H9 (cell line): ENCODE measurements at regions not wholly inside any gene's neighbourhood (a gene's known extent, or its start where the extent isn't known, plus 50 kb on each side); places are given as distances from the start of the nearest gene placed in this dataset.

ENCODE experiments used
- DNase-seq: peaks from one replicate; pipeline ENCODE4 v3.0.0-alpha.2; 2017
- H2AFZ ChIP-seq: one replicate; pipeline ENCODE4 v1.6.1; 2013; ENCODE audit warnings: mild to moderate bottlenecking, low read length, control low read depth, moderate library complexity
- H2AK5ac ChIP-seq: 2 replicates; pipeline ENCODE4 v1.6.1; 2013; ENCODE audit warnings: low read length, control low read depth, mixed read lengths; ENCODE audit not compliant: insufficient read length
- H2BK120ac ChIP-seq: one replicate; pipeline ENCODE4 v1.6.1; 2013; ENCODE audit warnings: low read depth, mild to moderate bottlenecking, low read length, control low read depth, inconsistent platforms; ENCODE audit not compliant: poor library complexity, severe bottlenecking
- H2BK12ac ChIP-seq: 2 replicates; pipeline ENCODE4 v1.6.1; 2013; ENCODE audit warnings: low read length, control low read depth, mixed read lengths, low read depth; ENCODE audit not compliant: insufficient read length
- H2BK15ac ChIP-seq: 2 replicates; pipeline ENCODE4 v1.6.1; 2013; ENCODE audit warnings: low read depth, low read length, control low read depth
- H2BK20ac ChIP-seq: one replicate; pipeline ENCODE4 v1.6.1; 2013; ENCODE audit warnings: low read depth, mild to moderate bottlenecking, low read length, control low read depth, inconsistent platforms; ENCODE audit not compliant: poor library complexity, severe bottlenecking
- H2BK5ac ChIP-seq: 2 replicates; pipeline ENCODE4 v1.6.1; 2013; ENCODE audit warnings: low read length, control low read depth, mixed read lengths; ENCODE audit not compliant: insufficient read length
- H3K14ac ChIP-seq: 2 replicates; pipeline ENCODE4 v1.6.1; 2013; ENCODE audit warnings: low read length, control low read depth; ENCODE audit not compliant: insufficient read depth
- H3K18ac ChIP-seq: 2 replicates; pipeline ENCODE4 v1.6.1; 2013; ENCODE audit warnings: low read depth, mild to moderate bottlenecking, mixed read lengths, low read length, control low read depth; ENCODE audit not compliant: insufficient read length
- H3K23ac ChIP-seq: 2 replicates; pipeline ENCODE4 v1.6.1; 2013; ENCODE audit warnings: low read length, control low read depth, mixed read lengths, low read depth; ENCODE audit not compliant: insufficient read length
- H3K23me2 ChIP-seq: 2 replicates; pipeline ENCODE4 v1.6.1; 2013; ENCODE audit warnings: low read depth, mild to moderate bottlenecking, mixed read lengths, low read length, control low read depth; ENCODE audit not compliant: insufficient read length, poor library complexity, severe bottlenecking
- H3K27ac ChIP-seq: 2 replicates; pipeline ENCODE4 v1.5.1; 2013; ENCODE audit warnings: low read length, control low read depth, mixed read lengths, low read depth; ENCODE audit not compliant: insufficient read length
- H3K27me3 ChIP-seq: 2 replicates; pipeline ENCODE4 v1.6.1; 2013; ENCODE audit warnings: low read length, control low read depth, inconsistent platforms; ENCODE audit not compliant: insufficient read depth
- H3K4ac ChIP-seq: 2 replicates; pipeline ENCODE4 v1.6.1; 2013; ENCODE audit warnings: low read depth, mild to moderate bottlenecking, control low read depth, inconsistent platforms, low read length, moderate library complexity
- H3K4me1 ChIP-seq: 2 replicates; pipeline ENCODE4 v1.6.1; 2013; ENCODE audit warnings: low read length, control low read depth, inconsistent platforms; ENCODE audit not compliant: insufficient read depth
- H3K4me2 ChIP-seq: 2 replicates; pipeline ENCODE4 v1.6.1; 2013; ENCODE audit warnings: low read length, control low read depth, mixed read lengths; ENCODE audit not compliant: insufficient read length, insufficient read depth
- H3K56ac ChIP-seq: 2 replicates; pipeline ENCODE4 v1.6.1; 2013; ENCODE audit warnings: low read depth, mild to moderate bottlenecking, mixed read lengths, low read length, control low read depth; ENCODE audit not compliant: insufficient read length
- H3K79me1 ChIP-seq: 2 replicates; pipeline ENCODE4 v1.6.1; 2013; ENCODE audit warnings: low read depth, mild to moderate bottlenecking, moderate library complexity, low read length, control low read depth, inconsistent platforms; ENCODE audit not compliant: insufficient read depth, poor library complexity, severe bottlenecking
- H3K79me2 ChIP-seq: 2 replicates; pipeline ENCODE4 v1.6.1; 2013; ENCODE audit warnings: low read length, control low read depth, inconsistent platforms; ENCODE audit not compliant: insufficient read depth
- H3K9ac ChIP-seq: 2 replicates; pipeline ENCODE4 v1.6.1; 2013; ENCODE audit warnings: low read length, control low read depth, mixed read lengths; ENCODE audit not compliant: insufficient read length; ENCODE audit errors: extremely low read depth
- H3K9me3 ChIP-seq: one replicate; pipeline ENCODE4 v1.6.1; 2013; ENCODE audit warnings: low read depth, low read length, inconsistent platforms; ENCODE audit not compliant: control insufficient read depth
- H3T11ph ChIP-seq: one replicate; pipeline ENCODE4 v1.6.1; 2013; ENCODE audit warnings: mild to moderate bottlenecking, low read length, control low read depth, inconsistent platforms
- H4K20me1 ChIP-seq: one replicate; pipeline ENCODE4 v1.6.1; 2013; ENCODE audit not compliant: control insufficient read depth, insufficient read length, insufficient read depth
- H4K5ac ChIP-seq: 2 replicates; pipeline ENCODE4 v1.6.1; 2013; ENCODE audit warnings: low read depth, mild to moderate bottlenecking, mixed read lengths, low read length, control low read depth; ENCODE audit not compliant: insufficient read length
- H4K8ac ChIP-seq: replicated peaks from 2 replicates; pipeline ENCODE4 v1.6.1; 2013; ENCODE audit warnings: low read length, control low read depth, mixed read lengths, low read depth; ENCODE audit not compliant: insufficient read length
- H4K91ac ChIP-seq: 2 replicates; pipeline ENCODE4 v1.6.1; 2013; ENCODE audit warnings: low read depth, mild to moderate bottlenecking, moderate library complexity, mixed read lengths, low read length, control low read depth; ENCODE audit not compliant: insufficient read length
- H3K27ac Mint-ChIP-seq, 3 experiments: 2 replicates in 2 of 3; 3 replicates in 1 of 3; pipeline ENCODE4 v1.8.0; 2020 to 2021; ENCODE audit warnings: mixed read lengths in 3 of 3, mild to moderate bottlenecking in 1 of 3, moderate library complexity in 1 of 3
- H3K27me3 Mint-ChIP-seq: 2 replicates; pipeline ENCODE4 v1.8.0; 2021; ENCODE audit warnings: low read depth, mild to moderate bottlenecking, moderate library complexity, mixed read lengths
- H3K36me3 Mint-ChIP-seq, 3 experiments: 2 replicates in 2 of 3; 3 replicates in 1 of 3; pipeline ENCODE4 v1.8.0; 2020 to 2021; ENCODE audit warnings: low read depth in 3 of 3, mixed read lengths in 3 of 3; ENCODE audit not compliant: insufficient read depth in 1 of 3
- H3K4me1 Mint-ChIP-seq, 2 experiments: 2 replicates each; pipeline ENCODE4 v1.8.0; 2020; ENCODE audit warnings: mixed read lengths in 2 of 2
- H3K4me3 Mint-ChIP-seq, 2 experiments: 2 replicates in 1 of 2; 3 replicates in 1 of 2; pipeline ENCODE4 v1.8.0; 2020 to 2021; ENCODE audit warnings: mild to moderate bottlenecking in 2 of 2, mixed read lengths in 2 of 2, moderate library complexity in 1 of 2
- H3K9me3 Mint-ChIP-seq, 2 experiments: 2 replicates in 1 of 2; 3 replicates in 1 of 2; pipeline ENCODE4 v1.8.0; 2020; ENCODE audit warnings: mild to moderate bottlenecking in 2 of 2, mixed read lengths in 2 of 2, moderate library complexity in 1 of 2
- WGBS: extraction: QIAGEN DNeasy Blood & Tissue Kit; methylation state at CpG from one replicate; pipeline ENCODE4 v1.1.7; 2013; ENCODE audit warnings: missing lambda C conversion rate, low lambda C conversion rate, mixed read lengths; ENCODE audit not compliant: insufficient read length; ENCODE audit errors: extremely low coverage; 5-methylcytosine and 5-hydroxymethylcytosine counted together
- TF ChIP-seq, protein P1 (sequence below): fragments of 200-600 bp; sonication (generic); conservative IDR thresholded peaks from 3 replicates; pipeline ENCODE4 v1.8.0; 2021; ENCODE audit warnings: antibody characterized with exemption, mild to moderate bottlenecking

DNA sequence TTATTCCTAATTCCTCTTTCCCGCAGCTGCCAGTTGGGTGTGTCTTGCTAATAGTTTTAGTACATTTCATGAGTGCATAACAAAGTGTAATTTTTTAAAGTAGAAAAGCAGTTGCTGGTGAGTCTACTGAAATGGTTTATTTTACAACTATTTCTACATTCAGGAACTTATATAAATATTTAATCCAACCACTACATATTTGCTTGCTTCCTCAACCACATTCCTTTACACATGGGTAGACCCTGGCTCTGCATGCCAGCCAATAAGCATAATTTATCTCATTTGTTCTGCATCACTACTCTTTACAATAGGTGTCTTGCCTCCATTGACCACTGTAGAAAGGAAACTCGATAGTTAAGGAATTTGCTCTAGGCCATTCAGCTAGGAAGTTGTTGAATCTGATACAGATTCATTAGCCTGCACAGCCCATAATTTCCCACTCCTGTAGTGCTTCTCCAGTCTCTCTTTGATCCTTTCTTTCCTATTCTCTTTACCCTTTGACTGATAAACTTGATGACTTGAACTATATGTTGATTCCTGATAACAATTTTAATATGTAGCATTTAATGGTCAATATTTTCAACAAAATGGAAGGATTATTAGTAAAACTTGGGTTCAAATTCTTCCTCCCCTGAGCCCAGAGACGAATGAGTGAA, 342.5 kb upstream of the ACTBL2 start:
- Mint-ChIP-seq H3K27ac (no peak overlapping the region), H3K27me3 (no peaks in the 10 kb centered on the region), H3K36me3 (no peaks in the 10 kb centered on the region), H3K9me3 (peaks cover 0 to 8% of the 10 kb centered on the region in 2 experiments; a peak in 2 of 5 replicates), H3K4me1 (peaks cover 0 to 4% of the 10 kb centered on the region in 2 experiments; a peak in 3 of 4 replicates), H3K4me3 (no peak overlapping the region)
- no peak overlapping the region for H3T11ph ChIP-seq
- no peak overlapping the region for H2BK20ac ChIP-seq
- no peaks in the 10 kb centered on the region for H3K79me1 ChIP-seq
- WGBS = no CpG with 5 or more reads among the region's 3 CpGs
- TF ChIP-seq, protein P1, sequence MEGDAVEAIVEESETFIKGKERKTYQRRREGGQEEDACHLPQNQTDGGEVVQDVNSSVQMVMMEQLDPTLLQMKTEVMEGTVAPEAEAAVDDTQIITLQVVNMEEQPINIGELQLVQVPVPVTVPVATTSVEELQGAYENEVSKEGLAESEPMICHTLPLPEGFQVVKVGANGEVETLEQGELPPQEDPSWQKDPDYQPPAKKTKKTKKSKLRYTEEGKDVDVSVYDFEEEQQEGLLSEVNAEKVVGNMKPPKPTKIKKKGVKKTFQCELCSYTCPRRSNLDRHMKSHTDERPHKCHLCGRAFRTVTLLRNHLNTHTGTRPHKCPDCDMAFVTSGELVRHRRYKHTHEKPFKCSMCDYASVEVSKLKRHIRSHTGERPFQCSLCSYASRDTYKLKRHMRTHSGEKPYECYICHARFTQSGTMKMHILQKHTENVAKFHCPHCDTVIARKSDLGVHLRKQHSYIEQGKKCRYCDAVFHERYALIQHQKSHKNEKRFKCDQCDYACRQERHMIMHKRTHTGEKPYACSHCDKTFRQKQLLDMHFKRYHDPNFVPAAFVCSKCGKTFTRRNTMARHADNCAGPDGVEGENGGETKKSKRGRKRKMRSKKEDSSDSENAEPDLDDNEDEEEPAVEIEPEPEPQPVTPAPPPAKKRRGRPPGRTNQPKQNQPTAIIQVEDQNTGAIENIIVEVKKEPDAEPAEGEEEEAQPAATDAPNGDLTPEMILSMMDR = no peak
- H4K8ac ChIP-seq = no peak overlapping the region
- H3K18ac ChIP-seq = no peak overlapping the region
- no peak overlapping the region for H3K4ac ChIP-seq
- no peak overlapping the region for H2BK15ac ChIP-seq
- H3K23me2 ChIP-seq = no peaks in the 10 kb centered on the region
- H2BK12ac ChIP-seq = no peak overlapping the region
- no peak overlapping the region for H2AFZ ChIP-seq
- no peaks in the 10 kb centered on the region for H3K9me3 ChIP-seq
- no peak overlapping the region for H2BK120ac ChIP-seq
- H4K20me1 ChIP-seq = no peaks in the 10 kb centered on the region
- H3K23ac ChIP-seq = no peak overlapping the region
- H2BK5ac ChIP-seq = no peak overlapping the region
- H3K4me1 ChIP-seq = no peaks in the 10 kb centered on the region
- no peaks in the 10 kb centered on the region for H3K27me3 ChIP-seq
- H3K79me2 ChIP-seq = no peaks in the 10 kb centered on the region
- H3K14ac ChIP-seq = no peak overlapping the region
- no peak overlapping the region for H4K5ac ChIP-seq
- no peak overlapping the region for H2AK5ac ChIP-seq
- no peak for DNase-seq
- no peak overlapping the region for H3K27ac ChIP-seq
- H3K56ac ChIP-seq = no peak overlapping the region
- H3K4me2 ChIP-seq = no peak overlapping the region
- no peak overlapping the region for H4K91ac ChIP-seq
- H3K9ac ChIP-seq = no peak overlapping the region
